DOHH2 (cell line): ENCODE measurements at regions not wholly inside any gene's neighbourhood (a gene's known extent, or its start where the extent isn't known, plus 50 kb on each side); places are given as distances from the start of the nearest gene placed in this dataset.
A peak's percentile ranks its signal among the peaks of the same experiment; 100 is the strongest.

ENCODE experiments used
- H3F3A ChIP-seq: fragments of 200-600 bp; sonication (generic), shearing (Covaris generic); 2 replicates; pipeline ENCODE4 v1.6.0; 2016; ENCODE audit warnings: antibody characterized with exemption, mild to moderate bottlenecking; ENCODE audit not compliant: control insufficient read depth, insufficient read depth
- H3K27ac ChIP-seq: fragments of 200-600 bp; sonication (generic); 2 replicates; pipeline ENCODE4 v1.5.1; 2014; ENCODE audit warnings: low read depth, mild to moderate bottlenecking, low read length, moderate library complexity
- H3K27me3 ChIP-seq: fragments of 200-600 bp; sonication (generic); 2 replicates; pipeline ENCODE4 v1.6.1; 2014; ENCODE audit warnings: mild to moderate bottlenecking, low read length, mixed read lengths; ENCODE audit not compliant: control insufficient read depth
- H3K36me3 ChIP-seq: fragments of 200-600 bp; sonication (generic); 2 replicates; pipeline ENCODE4 v1.6.1; 2014; ENCODE audit warnings: mild to moderate bottlenecking, low read length, moderate library complexity, mixed read lengths; ENCODE audit not compliant: control insufficient read depth
- H3K4me1 ChIP-seq: fragments of 200-600 bp; sonication (generic); 2 replicates; pipeline ENCODE4 v1.6.1; 2014; ENCODE audit warnings: mild to moderate bottlenecking, low read length, mixed read lengths; ENCODE audit not compliant: control insufficient read depth
- H3K4me2 ChIP-seq: fragments of 200-600 bp; sonication (generic); 2 replicates; pipeline ENCODE4 v1.6.0; 2014; ENCODE audit warnings: mild to moderate bottlenecking, low read length, moderate library complexity
- H3K4me3 ChIP-seq: fragments of 200-600 bp; sonication (generic); 2 replicates; pipeline ENCODE4 v1.5.1; 2014; ENCODE audit warnings: mild to moderate bottlenecking, low read length, mixed read lengths
- H3K79me2 ChIP-seq: fragments of 200-600 bp; sonication (generic); 2 replicates; pipeline ENCODE4 v1.6.1; 2014; ENCODE audit warnings: mild to moderate bottlenecking, low read length, mixed read lengths; ENCODE audit not compliant: control insufficient read depth
- H3K9me2 ChIP-seq: fragments of 200-600 bp; sonication (generic); replicated peaks from 2 replicates; pipeline ENCODE4 v1.6.1; 2014; ENCODE audit warnings: mild to moderate bottlenecking, low read length, mixed read lengths; ENCODE audit not compliant: control insufficient read depth
- H3K9me3 ChIP-seq: fragments of 200-600 bp; sonication (generic); 2 replicates; pipeline ENCODE4 v1.6.1; 2014; ENCODE audit warnings: antibody characterized with exemption, low read length, mixed read lengths; ENCODE audit not compliant: control insufficient read depth, insufficient read depth
- H4K20me1 ChIP-seq: fragments of 200-600 bp; sonication (generic); 2 replicates; pipeline ENCODE4 v1.6.0; 2014; ENCODE audit warnings: low read depth, mild to moderate bottlenecking, antibody characterized with exemption, low read length, moderate library complexity; ENCODE audit not compliant: control insufficient read depth, insufficient read depth
- CTCF ChIP-seq: fragments of 200-600 bp; sonication (generic); IDR thresholded peaks from one replicate; pipeline ENCODE4 v1.5.1; 2014; ENCODE audit warnings: antibody characterized with exemption, mild to moderate bottlenecking, low read depth, low read length; ENCODE audit not compliant: poor library complexity, severe bottlenecking
- EZH2phosphoT487 ChIP-seq: fragments of 200-600 bp; sonication (generic); IDR thresholded peaks from 2 replicates; pipeline ENCODE4 v1.6.1; 2017; ENCODE audit warnings: borderline replicate concordance, mild to moderate bottlenecking, antibody characterized with exemption, low read length, moderate library complexity, mixed read lengths

DNA sequence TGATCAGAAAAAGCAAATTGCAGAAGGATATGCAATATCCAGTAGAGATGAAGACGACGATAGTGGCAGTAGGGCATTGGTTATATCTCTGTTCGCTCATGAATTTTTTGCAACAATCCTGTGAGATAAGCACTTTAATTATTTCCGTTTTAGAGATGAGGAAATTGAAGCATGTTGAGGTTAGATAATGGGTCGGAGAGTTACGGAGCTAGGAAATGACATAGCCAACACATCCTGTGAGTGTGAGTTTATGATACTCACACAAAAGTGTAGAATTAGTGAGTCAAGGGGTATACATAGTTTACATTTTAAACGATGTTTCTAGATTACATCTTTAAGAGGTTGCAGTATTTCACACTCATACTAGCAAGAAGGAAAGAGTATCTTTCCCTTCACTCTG lies 123.1 kb upstream of the ARL4C start:
- Histone ChIP-seq H3F3A (no peaks in the 10 kb centered on the region), H4K20me1 (no peaks in the 10 kb centered on the region), H3K9me3 (no peaks in the 10 kb centered on the region), H3K27ac (no peak overlapping the region), H3K9me2 (no peaks in the 10 kb centered on the region), H3K36me3 (no peaks in the 10 kb centered on the region), H3K4me3 (no peak overlapping the region), H3K4me1 (no peaks in the 10 kb centered on the region), H3K4me2 (no peak overlapping the region), H3K79me2 (no peaks in the 10 kb centered on the region), H3K27me3 (no peaks in the 10 kb centered on the region)
- TF ChIP-seq EZH2phosphoT487 (no peak), CTCF (no peak)

- peaks cover 8% of the 10 kb centered on the region; the same call in 1 of the 2 replicates for H3K9me3 ChIP-seq
Observed at GRCh38 chr2:234615643-234616356, 118.9 kb upstream of the ARL4C start.

DNA sequence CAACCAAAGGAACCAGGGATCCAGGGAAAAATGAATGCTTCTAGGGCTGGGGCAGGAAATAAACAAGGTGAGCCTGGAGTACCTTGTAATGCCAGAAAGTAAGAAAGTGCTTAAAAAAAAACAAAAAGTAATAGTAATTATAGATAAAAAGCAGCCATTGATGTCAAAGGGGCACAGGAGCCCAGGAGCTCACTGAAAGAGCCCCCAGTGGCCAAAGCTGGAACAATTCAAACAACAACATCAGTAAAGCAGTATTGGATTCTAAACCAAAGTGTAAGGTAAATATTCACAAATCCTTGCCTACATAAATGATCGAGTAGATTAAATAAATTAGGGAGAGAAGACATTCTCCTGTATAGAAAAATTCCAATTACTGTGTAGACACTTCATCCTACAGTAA lies 114.3 kb upstream of the ARL4C start:
- H3K79me2 ChIP-seq: no peaks in the 10 kb centered on the region
- TF ChIP-seq CTCF (peak; percentile 64), EZH2phosphoT487 (no peak)
- no peaks in the 10 kb centered on the region for H4K20me1 ChIP-seq
- peaks cover 8% of the 10 kb centered on the region; the same call in 1 of the 2 replicates for H3K9me3 ChIP-seq
- H3K27ac ChIP-seq: no peak overlapping the region
- no peaks in the 10 kb centered on the region for H3K9me2 ChIP-seq
- no peaks in the 10 kb centered on the region for H3K36me3 ChIP-seq
- no peak overlapping the region for H3K4me3 ChIP-seq
- H3K4me1 ChIP-seq: no peaks in the 10 kb centered on the region
- 0 out of 2 replicates have a peak, but pooled peaks cover 2% of the 10 kb centered on the region for H3K27me3 ChIP-seq
- H3K4me2 ChIP-seq: no peak overlapping the region
- no peaks in the 10 kb centered on the region for H3F3A ChIP-seq

More at GRCh38 chr2:234615643-234616356, 118.9 kb upstream of the ARL4C start:
- no peaks in the 10 kb centered on the region for H3F3A ChIP-seq
- no peak overlapping the region for H3K27ac ChIP-seq
- no peak overlapping the region for H3K4me2 ChIP-seq
- H4K20me1 ChIP-seq: no peaks in the 10 kb centered on the region
- H3K27me3 ChIP-seq: 0 out of 2 replicates have a peak, but pooled peaks cover 2% of the 10 kb centered on the region
- no peak for TF ChIP-seq EZH2phosphoT487
- no peak for TF ChIP-seq CTCF
- H3K79me2 ChIP-seq: no peaks in the 10 kb centered on the region
- no peaks in the 10 kb centered on the region for H3K9me2 ChIP-seq
- H3K36me3 ChIP-seq: no peaks in the 10 kb centered on the region
- no peak overlapping the region for H3K4me3 ChIP-seq
- no peaks in the 10 kb centered on the region for H3K4me1 ChIP-seq
